HEK293 (cell line): ENCODE measurements at regions not wholly inside any gene's neighbourhood (a gene's known extent, or its start where the extent isn't known, plus 50 kb on each side); places are given as distances from the start of the nearest gene placed in this dataset.

Experiments used
- CTCF ChIA-PET: fragments of 350-600 bp; formaldehyde crosslinking; extraction: SDS; loops from one replicate; lab custom pipeline; 2021; ENCODE audit warnings: antibody characterized with exemption; lab: Yijun Ruan, JAX
- POLR2A ChIA-PET: fragments of 300-600 bp; formaldehyde crosslinking; extraction: SDS; loops from one replicate; lab custom pipeline; 2020; ENCODE audit warnings: antibody characterized with exemption, inconsistent platforms; lab: Yijun Ruan, JAX
- H3K27ac ChIP-seq: fragments of 200-500 bp; sonication (Bioruptor generic); 2 replicates; pipeline ENCODE4 v1.5.1; 2014; ENCODE audit warnings: low read depth, low read length, control low read depth, inconsistent platforms; ENCODE audit errors: extremely low read depth
- H3K36me3 ChIP-seq, 2 experiments: fragments of 200-500 bp in 1 of 2; sonication (Bioruptor generic) in 1 of 2; 1 replicate in 1 of 2; 2 replicates in 1 of 2; pipeline ENCODE4 v1.5.1; 2014 to 2017; ENCODE audit warnings: inconsistent platforms in 2 of 2, low read length in 2 of 2; ENCODE audit not compliant: control insufficient read depth in 2 of 2, insufficient read depth in 1 of 2
- H3K4me1 ChIP-seq: fragments of 200-500 bp; sonication (Bioruptor generic); 2 replicates; pipeline ENCODE4 v1.5.1; 2014; ENCODE audit warnings: mild to moderate bottlenecking, low read length, inconsistent platforms; ENCODE audit not compliant: control insufficient read depth, insufficient read depth
- H3K4me3 ChIP-seq: 2 replicates; pipeline ENCODE4 v1.5.1; 2011; ENCODE audit warnings: low read depth, mild to moderate bottlenecking, control low read depth, low read length, moderate library complexity
- H3K9me3 ChIP-seq: fragments of 200-500 bp; sonication (Bioruptor generic); 2 replicates; pipeline ENCODE4 v1.5.1; 2014; ENCODE audit warnings: low read depth, low read length, inconsistent platforms; ENCODE audit not compliant: control insufficient read depth, insufficient read depth
- ATF2 ChIP-seq: fragments of 450-650 bp; formaldehyde crosslinking; IDR thresholded peaks from 2 replicates; pipeline ENCODE4 v1.5.1; 2016; ENCODE audit warnings: missing biosample characterization, missing genetic modification characterization, low read depth
- BCL11A ChIP-seq: fragments of 450-650 bp; formaldehyde crosslinking; IDR thresholded peaks from 2 replicates; pipeline ENCODE4 v1.5.1; 2016; ENCODE audit warnings: low read depth, missing biosample characterization, missing genetic modification characterization
- PRDM2 ChIP-seq: fragments of 450-650 bp; formaldehyde crosslinking; IDR thresholded peaks from 2 replicates; pipeline ENCODE4 v1.5.1; 2016; ENCODE audit warnings: missing biosample characterization, missing genetic modification characterization, borderline replicate concordance
- RBAK ChIP-seq: fragments of 450-650 bp; formaldehyde crosslinking; IDR thresholded peaks from 2 replicates; pipeline ENCODE4 v1.5.1; 2016; ENCODE audit warnings: missing biosample characterization, missing genetic modification characterization
- REPIN1 ChIP-seq: fragments of 450-650 bp; formaldehyde crosslinking; IDR thresholded peaks from 2 replicates; pipeline ENCODE4 v1.5.1; 2017; ENCODE audit warnings: missing biosample characterization, missing genetic modification characterization, low read depth
- ZBTB17 ChIP-seq: fragments of 450-650 bp; formaldehyde crosslinking; IDR thresholded peaks from 2 replicates; pipeline ENCODE4 v1.5.1; 2016; ENCODE audit warnings: missing biosample characterization, missing genetic modification characterization
- ZBTB44 ChIP-seq: fragments of 450-650 bp; IDR thresholded peaks from 2 replicates; pipeline ENCODE4 v1.5.1; 2018; ENCODE audit warnings: missing biosample characterization, mild to moderate bottlenecking, missing genetic modification characterization
- ZNF10 ChIP-seq: fragments of 450-650 bp; formaldehyde crosslinking; IDR thresholded peaks from 2 replicates; pipeline ENCODE4 v1.5.1; 2017; ENCODE audit warnings: missing biosample characterization, missing genetic modification characterization
- ZNF169 ChIP-seq: fragments of 450-650 bp; formaldehyde crosslinking; IDR thresholded peaks from 2 replicates; pipeline ENCODE4 v1.5.1; 2016; ENCODE audit warnings: missing biosample characterization, missing genetic modification characterization
- ZNF174 ChIP-seq: fragments of 450-650 bp; formaldehyde crosslinking; IDR thresholded peaks from 2 replicates; pipeline ENCODE4 v1.5.0; 2017; ENCODE audit warnings: missing biosample characterization, mild to moderate bottlenecking, missing genetic modification characterization
- ZNF175 ChIP-seq: fragments of 450-650 bp; formaldehyde crosslinking; IDR thresholded peaks from 2 replicates; pipeline ENCODE4 v1.5.1; 2016; ENCODE audit warnings: missing biosample characterization, missing genetic modification characterization
- ZNF292 ChIP-seq: fragments of 450-650 bp; formaldehyde crosslinking; IDR thresholded peaks from 2 replicates; pipeline ENCODE4 v1.5.1; 2016; ENCODE audit warnings: low read depth, missing biosample characterization, missing genetic modification characterization, borderline replicate concordance
- ZNF350 ChIP-seq: fragments of 450-650 bp; formaldehyde crosslinking; IDR thresholded peaks from 2 replicates; pipeline ENCODE4 v1.5.0; 2017; ENCODE audit warnings: missing biosample characterization, mild to moderate bottlenecking, missing genetic modification characterization
- ZNF366 ChIP-seq: fragments of 450-650 bp; formaldehyde crosslinking; conservative IDR thresholded peaks from 2 replicates; pipeline ENCODE4 v1.5.1; 2016; ENCODE audit warnings: missing biosample characterization, missing genetic modification characterization
- ZNF391 ChIP-seq: fragments of 450-650 bp; formaldehyde crosslinking; IDR thresholded peaks from 2 replicates; pipeline ENCODE4 v1.5.1; 2016; ENCODE audit warnings: low read depth, missing biosample characterization, missing genetic modification characterization, borderline replicate concordance
- ZNF548 ChIP-seq: fragments of 450-650 bp; formaldehyde crosslinking; IDR thresholded peaks from 2 replicates; pipeline ENCODE4 v1.5.1; 2016; ENCODE audit warnings: missing biosample characterization, missing genetic modification characterization
- TF ChIP-seq, protein P1 (sequence below): fragments of 450-650 bp; formaldehyde crosslinking; IDR thresholded peaks from 2 replicates; pipeline ENCODE4 v1.5.1; 2016; ENCODE audit warnings: missing biosample characterization, missing genetic modification characterization
- TF ChIP-seq, protein P2 (sequence below): fragments of 450-650 bp; formaldehyde crosslinking; IDR thresholded peaks from 2 replicates; pipeline ENCODE4 v1.5.1; 2016; ENCODE audit warnings: missing biosample characterization, missing genetic modification characterization

GRCh38 chr5:135141303-135142268 lies 107.6 kb upstream of the PITX1 start (continued):
- TF ChIP-seq ZBTB17 (tag by site-specific recombination) (no peak), RBAK (tag by site-specific recombination) (no peak), PRDM2 (tag by site-specific recombination) (no peak), ZNF292 (tag by site-specific recombination) (no peak), ZNF175 (no peak), ZNF174 (tag by site-specific recombination) (no peak), ATF2 (tag by site-specific recombination) (peak; percentile 83), ZNF169 (no peak)

GRCh38 chr5:135140446-135141204 lies 106.6 kb upstream of the PITX1 start:
- H3K4me3 ChIP-seq, result no peak overlapping the region
- TF ChIP-seq BCL11A (tag by site-specific recombination), result no peak
- no peak for TF ChIP-seq ZNF391 (tag by site-specific recombination)
- TF ChIP-seq ZNF10 (tag by site-specific recombination), result no peak
- TF ChIP-seq, protein P1, sequence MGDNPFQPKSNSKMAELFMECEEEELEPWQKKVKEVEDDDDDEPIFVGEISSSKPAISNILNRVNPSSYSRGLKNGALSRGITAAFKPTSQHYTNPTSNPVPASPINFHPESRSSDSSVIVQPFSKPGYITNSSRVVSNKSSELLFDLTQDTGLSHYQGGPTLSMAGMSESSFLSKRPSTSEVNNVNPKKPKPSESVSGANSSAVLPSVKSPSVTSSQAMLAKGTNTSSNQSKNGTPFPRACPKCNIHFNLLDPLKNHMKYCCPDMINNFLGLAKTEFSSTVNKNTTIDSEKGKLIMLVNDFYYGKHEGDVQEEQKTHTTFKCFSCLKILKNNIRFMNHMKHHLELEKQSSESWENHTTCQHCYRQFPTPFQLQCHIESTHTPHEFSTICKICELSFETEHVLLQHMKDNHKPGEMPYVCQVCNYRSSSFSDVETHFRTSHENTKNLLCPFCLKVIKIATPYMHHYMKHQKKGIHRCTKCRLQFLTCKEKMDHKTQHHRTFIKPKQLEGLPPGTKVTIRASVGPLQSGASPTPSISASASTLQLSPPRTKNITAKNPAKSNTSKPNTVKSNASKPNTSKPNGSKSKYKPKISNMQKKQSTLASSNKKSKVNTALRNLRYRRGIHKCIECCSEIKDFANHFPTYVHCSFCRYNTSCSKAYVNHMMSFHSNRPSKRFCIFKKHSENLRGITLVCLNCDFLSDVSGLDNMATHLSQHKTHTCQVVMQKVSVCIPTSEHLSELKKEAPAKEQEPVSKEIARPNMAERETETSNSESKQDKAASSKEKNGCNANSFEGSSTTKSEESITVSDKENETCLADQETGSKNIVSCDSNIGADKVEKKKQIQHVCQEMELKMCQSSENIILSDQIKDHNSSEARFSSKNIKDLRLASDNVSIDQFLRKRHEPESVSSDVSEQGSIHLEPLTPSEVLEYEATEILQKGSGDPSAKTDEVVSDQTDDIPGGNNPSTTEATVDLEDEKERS, result no peak
- no peak for TF ChIP-seq ZNF366
- TF ChIP-seq ZBTB44 (tag by site-specific recombination), result no peak
- no peak for TF ChIP-seq ZNF169
- no peak for TF ChIP-seq REPIN1 (tag by site-specific recombination)
- TF ChIP-seq, protein P2, sequence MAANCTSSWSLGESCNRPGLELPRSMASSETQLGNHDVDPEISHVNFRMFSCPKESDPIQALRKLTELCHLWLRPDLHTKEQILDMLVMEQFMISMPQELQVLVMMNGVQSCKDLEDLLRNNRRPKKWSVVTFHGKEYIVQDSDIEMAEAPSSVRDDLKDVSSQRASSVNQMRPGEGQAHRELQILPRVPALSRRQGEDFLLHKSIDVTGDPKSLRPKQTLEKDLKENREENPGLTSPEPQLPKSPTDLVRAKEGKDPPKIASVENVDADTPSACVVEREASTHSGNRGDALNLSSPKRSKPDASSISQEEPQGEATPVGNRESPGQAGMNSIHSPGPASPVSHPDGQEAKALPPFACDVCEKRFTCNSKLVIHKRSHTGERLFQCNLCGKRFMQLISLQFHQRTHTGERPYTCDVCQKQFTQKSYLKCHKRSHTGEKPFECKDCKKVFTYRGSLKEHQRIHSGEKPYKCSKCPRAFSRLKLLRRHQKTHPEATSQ (tag by site-specific recombination), result no peak
- no peak for TF ChIP-seq ZNF548 (tag by site-specific recombination)
- no peak for TF ChIP-seq ZNF350 (tag by site-specific recombination)
- H3K9me3 ChIP-seq, result no peaks in the 10 kb centered on the region
- CTCF ChIA-PET, result interaction anchor here (1.3 kb wide), 1 partner anchor 51 kb away, joined by 4 read pairs; no protein-coding TSS in a partner anchor
- no peaks in the 10 kb centered on the region for H3K36me3 ChIP-seq
- no peak overlapping the region for H3K27ac ChIP-seq
- POLR2A ChIA-PET, result no interaction called here
- peaks cover 5% of the 10 kb centered on the region for H3K4me1 ChIP-seq
